PC-3 (cell line): ENCODE measurements at regions not wholly inside any gene's neighbourhood (a gene's known extent, or its start where the extent isn't known, plus 50 kb on each side); places are given as distances from the start of the nearest gene placed in this dataset.

Experiments used
- ATAC-seq: fragments of 200-7000 bp; cut with Tn5 transposase; 2 replicates; pipeline ENCODE4 v1.9.1; 2020; ENCODE audit warnings: mild to moderate bottlenecking, moderate library complexity
- BruUV-seq: library from RNA; stranded (reverse); fragments of 400-500 nt; replicated peaks from 2 replicates; lab custom pipeline; 2021; lab: Mats Ljungman, UMichigan
- CTCF ChIA-PET: fragments of 300-600 bp; sonication (Branson Sonifier 250); formaldehyde crosslinking; loops from one replicate; lab custom pipeline; 2022; ENCODE audit warnings: antibody characterized with exemption; lab: Charles Lee
- POLR2A ChIA-PET: fragments of 300-600 bp; sonication (Branson Sonifier 250); formaldehyde crosslinking; loops from one replicate; lab custom pipeline; 2022; ENCODE audit warnings: antibody characterized with exemption; ENCODE audit not compliant: unreplicated experiment; lab: Charles Lee
- DNase-seq: peaks from one replicate; pipeline ENCODE4 v3.0.0-alpha.2; 2015
- H2AFZ ChIP-seq: fragments of 300-600 bp; sonication (generic); 2 replicates; pipeline ENCODE4 v1.6.0; 2016; ENCODE audit warnings: antibody characterized with exemption, low read length
- H3F3A ChIP-seq: fragments of 300-600 bp; sonication (generic); one replicate; pipeline ENCODE4 v1.6.0; 2017; ENCODE audit warnings: antibody characterized with exemption, low read length, control low read depth, mild to moderate bottlenecking; ENCODE audit not compliant: unreplicated experiment
- H3K27ac ChIP-seq: fragments of 300-600 bp; sonication (generic); 2 replicates; pipeline ENCODE4 v1.5.1; 2016; ENCODE audit warnings: mild to moderate bottlenecking, low read length
- H3K27me3 ChIP-seq: fragments of 300-600 bp; sonication (generic); 2 replicates; pipeline ENCODE4 v1.6.1; 2016; ENCODE audit warnings: low read length, mixed read lengths
- H3K36me3 ChIP-seq: fragments of 300-600 bp; sonication (generic); 2 replicates; pipeline ENCODE4 v1.6.1; 2016; ENCODE audit warnings: low read depth, mixed run types, low read length, mixed read lengths
- H3K4me1 ChIP-seq: fragments of 300-600 bp; sonication (generic); 2 replicates; pipeline ENCODE4 v1.5.1; 2016; ENCODE audit warnings: low read length; ENCODE audit not compliant: insufficient read depth
- H3K4me2 ChIP-seq: fragments of 300-600 bp; sonication (generic); 2 replicates; pipeline ENCODE4 v1.6.0; 2016; ENCODE audit warnings: low read length
- H3K4me3 ChIP-seq: fragments of 300-600 bp; sonication (generic); 2 replicates; pipeline ENCODE4 v1.5.1; 2016; ENCODE audit warnings: mild to moderate bottlenecking, low read length, mixed read lengths
- H3K79me2 ChIP-seq: fragments of 300-600 bp; sonication (generic); 2 replicates; pipeline ENCODE4 v1.6.1; 2017; ENCODE audit warnings: low read length, mixed read lengths
- H3K9ac ChIP-seq: fragments of 300-600 bp; sonication (generic); 2 replicates; pipeline ENCODE4 v1.6.0; 2016; ENCODE audit warnings: mild to moderate bottlenecking, low read length
- H3K9me2 ChIP-seq: fragments of 300-600 bp; sonication (generic); replicated peaks from 2 replicates; pipeline ENCODE4 v1.6.1; 2016; ENCODE audit warnings: mixed run types, low read length, mixed read lengths
- H3K9me3 ChIP-seq: fragments of 300-600 bp; sonication (generic); 2 replicates; pipeline ENCODE4 v1.6.1; 2016; ENCODE audit warnings: low read length, mixed read lengths
- H4K20me1 ChIP-seq: fragments of 300-600 bp; sonication (generic); 2 replicates; pipeline ENCODE4 v1.6.1; 2016; ENCODE audit warnings: low read length, mixed read lengths
- EZH2 ChIP-seq: fragments of 300-600 bp; sonication (generic); IDR thresholded peaks from one replicate; pipeline ENCODE4 v1.6.1; 2017; ENCODE audit warnings: antibody characterized with exemption, mild to moderate bottlenecking, low read length; ENCODE audit not compliant: unreplicated experiment
- EZH2phosphoT487 ChIP-seq: fragments of 300-600 bp; sonication (generic); IDR thresholded peaks from 2 replicates; pipeline ENCODE4 v1.6.1; 2018; ENCODE audit warnings: mild to moderate bottlenecking, antibody characterized with exemption, low read length, borderline replicate concordance
- intact Hi-C: fragments of 100-400 bp; cut with micrococcal nuclease; formaldehyde crosslinking; loops from 2 replicates; pipeline ENCODE4 v1.9.0; 2023
- TF ChIP-seq, protein P1 (sequence below): fragments of 300-600 bp; sonication (generic); conservative IDR thresholded peaks from 2 replicates; pipeline ENCODE4 v1.5.1; 2017; ENCODE audit warnings: antibody characterized with exemption, low read depth, mild to moderate bottlenecking, low read length

DNA sequence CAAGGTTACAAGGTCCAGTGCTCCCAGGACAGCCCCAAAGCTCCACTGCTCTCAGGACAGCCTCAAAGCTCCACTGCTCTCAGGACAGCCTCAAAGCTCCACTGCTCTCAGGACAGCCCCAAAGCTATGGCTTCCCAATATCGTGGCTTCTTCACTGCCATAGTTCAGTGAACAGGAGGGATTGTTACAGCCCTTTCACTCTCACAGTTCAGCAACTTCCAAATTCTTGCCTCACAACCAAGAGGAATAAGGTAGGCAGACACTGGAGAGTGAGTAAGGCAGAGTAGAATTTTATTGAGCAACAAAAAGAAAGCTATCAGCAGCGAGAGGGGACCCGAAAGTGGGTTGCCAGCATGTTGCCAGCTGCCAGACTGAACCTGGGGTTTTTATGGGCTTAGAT is 277.6 kb downstream of the CDH10 start:
- CTCF ChIA-PET = no interaction called here
- TF ChIP-seq, protein P1, sequence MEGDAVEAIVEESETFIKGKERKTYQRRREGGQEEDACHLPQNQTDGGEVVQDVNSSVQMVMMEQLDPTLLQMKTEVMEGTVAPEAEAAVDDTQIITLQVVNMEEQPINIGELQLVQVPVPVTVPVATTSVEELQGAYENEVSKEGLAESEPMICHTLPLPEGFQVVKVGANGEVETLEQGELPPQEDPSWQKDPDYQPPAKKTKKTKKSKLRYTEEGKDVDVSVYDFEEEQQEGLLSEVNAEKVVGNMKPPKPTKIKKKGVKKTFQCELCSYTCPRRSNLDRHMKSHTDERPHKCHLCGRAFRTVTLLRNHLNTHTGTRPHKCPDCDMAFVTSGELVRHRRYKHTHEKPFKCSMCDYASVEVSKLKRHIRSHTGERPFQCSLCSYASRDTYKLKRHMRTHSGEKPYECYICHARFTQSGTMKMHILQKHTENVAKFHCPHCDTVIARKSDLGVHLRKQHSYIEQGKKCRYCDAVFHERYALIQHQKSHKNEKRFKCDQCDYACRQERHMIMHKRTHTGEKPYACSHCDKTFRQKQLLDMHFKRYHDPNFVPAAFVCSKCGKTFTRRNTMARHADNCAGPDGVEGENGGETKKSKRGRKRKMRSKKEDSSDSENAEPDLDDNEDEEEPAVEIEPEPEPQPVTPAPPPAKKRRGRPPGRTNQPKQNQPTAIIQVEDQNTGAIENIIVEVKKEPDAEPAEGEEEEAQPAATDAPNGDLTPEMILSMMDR = no peak
- no peak for TF ChIP-seq EZH2
- no peak for ATAC-seq
- H3K9ac ChIP-seq = no peak overlapping the region
- H3F3A ChIP-seq = no peaks in the 10 kb centered on the region
- no peaks in the 10 kb centered on the region for H3K9me3 ChIP-seq
- no peaks in the 10 kb centered on the region for H3K36me3 ChIP-seq
- BruUV-seq = no TSS peak
- DNase-seq = no peak
- no peaks in the 10 kb centered on the region for H3K27me3 ChIP-seq
- no peaks in the 10 kb centered on the region for H3K4me1 ChIP-seq
- intact Hi-C loops = loop anchor here (10.0 kb wide), 1 partner anchor 278 kb away; the partner anchor contains the start of gene CDH10
- H2AFZ ChIP-seq = no peak overlapping the region
- H3K27ac ChIP-seq = no peak overlapping the region
- H3K4me3 ChIP-seq = no peak overlapping the region
- no peaks in the 10 kb centered on the region for H4K20me1 ChIP-seq
- no peaks in the 10 kb centered on the region for H3K79me2 ChIP-seq
- no peaks in the 10 kb centered on the region for H3K9me2 ChIP-seq
- no peak overlapping the region for H3K4me2 ChIP-seq
- POLR2A ChIA-PET = no interaction called here

DNA sequence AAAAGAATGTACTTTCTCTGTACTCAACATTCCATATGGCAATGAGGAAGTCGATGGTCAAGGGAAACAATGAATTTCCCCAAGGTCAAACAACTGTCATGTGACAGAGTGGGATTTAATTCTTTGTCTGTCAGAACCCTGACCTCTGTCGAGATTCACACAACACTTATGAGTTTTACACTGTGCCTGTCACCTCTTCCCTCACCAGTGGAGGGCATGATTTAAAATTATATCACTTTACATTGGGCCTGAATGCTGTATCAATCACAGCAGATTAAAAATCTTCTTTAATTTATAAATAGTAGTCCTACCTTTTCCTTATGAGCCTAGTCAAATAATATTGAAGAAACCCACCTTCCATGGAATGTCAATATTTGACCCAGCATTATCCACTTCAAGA is 276.7 kb downstream of the CDH10 start:
- no TSS peak for BruUV-seq
- Histone ChIP-seq H3K4me1 (no peaks in the 10 kb centered on the region), H3K79me2 (no peaks in the 10 kb centered on the region), H3K36me3 (no peaks in the 10 kb centered on the region), H3K9me3 (no peaks in the 10 kb centered on the region), H3K4me2 (no peak overlapping the region), H3K9ac (no peak overlapping the region), H3K27me3 (no peaks in the 10 kb centered on the region), H4K20me1 (no peaks in the 10 kb centered on the region), H2AFZ (no peak overlapping the region), H3K9me2 (no peaks in the 10 kb centered on the region), H3F3A (no peaks in the 10 kb centered on the region), H3K27ac (no peak overlapping the region), H3K4me3 (no peak overlapping the region)
- ATAC-seq (peak; percentile 65), DNase-seq (peak; percentile 9)
- intact Hi-C loops = loop anchor here (10.0 kb wide), 1 partner anchor 277 kb away; the partner anchor contains the start of gene CDH10
- TF ChIP-seq, protein P1 = peak; percentile 49; the same call in 1 of the 2 replicates
- TF ChIP-seq EZH2 = no peak
- TF ChIP-seq EZH2phosphoT487 = no peak
- POLR2A ChIA-PET = no interaction called here
- CTCF ChIA-PET = no interaction called here

DNA sequence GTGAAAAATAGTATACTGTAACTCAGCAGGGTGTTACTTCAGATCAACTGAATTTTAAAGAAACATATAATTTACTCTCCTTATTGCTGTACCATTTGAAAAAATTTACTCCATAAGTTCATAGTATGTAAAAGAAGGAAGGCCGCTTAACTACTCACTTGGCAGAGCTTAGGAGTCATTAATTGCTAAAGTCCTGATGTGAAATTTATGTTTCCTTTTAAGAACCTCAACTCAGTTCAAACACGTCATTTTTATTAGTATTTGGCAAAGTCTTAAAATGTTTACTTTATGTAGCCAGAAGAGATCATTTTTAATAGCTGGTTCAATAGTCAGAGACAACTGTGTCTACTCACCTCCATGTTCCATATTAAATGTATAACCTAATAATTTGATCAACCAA is 268.6 kb downstream of the CDH10 start:
- POLR2A ChIA-PET = no interaction called here

More for the DNA sequence above, 268.6 kb downstream of the CDH10 start:
- peak; percentile 17 for DNase-seq
- Histone ChIP-seq H2AFZ (no peak overlapping the region), H3K4me1 (no peaks in the 10 kb centered on the region), H3K9me3 (no peaks in the 10 kb centered on the region), H3K9ac (no peak overlapping the region), H3K4me3 (no peak overlapping the region), H3K9me2 (no peaks in the 10 kb centered on the region), H3K79me2 (no peaks in the 10 kb centered on the region), H3F3A (no peaks in the 10 kb centered on the region), H3K36me3 (no peaks in the 10 kb centered on the region), H3K4me2 (no peak overlapping the region), H3K27ac (no peak overlapping the region), H4K20me1 (no peaks in the 10 kb centered on the region), H3K27me3 (no peaks in the 10 kb centered on the region)
- no TSS peak for BruUV-seq
- TF ChIP-seq EZH2phosphoT487 = no peak
- TF ChIP-seq, protein P1 = no peak
- TF ChIP-seq EZH2 = no peak
- intact Hi-C loops = no loop called here
- CTCF ChIA-PET = no interaction called here
- peak; percentile 59 for ATAC-seq
